ENCODE measurements at regions not wholly inside any gene's neighbourhood (a gene's known extent, or its start where the extent isn't known, plus 50 kb on each side); places are given as distances from the start of the nearest gene placed in this dataset.

DNA sequence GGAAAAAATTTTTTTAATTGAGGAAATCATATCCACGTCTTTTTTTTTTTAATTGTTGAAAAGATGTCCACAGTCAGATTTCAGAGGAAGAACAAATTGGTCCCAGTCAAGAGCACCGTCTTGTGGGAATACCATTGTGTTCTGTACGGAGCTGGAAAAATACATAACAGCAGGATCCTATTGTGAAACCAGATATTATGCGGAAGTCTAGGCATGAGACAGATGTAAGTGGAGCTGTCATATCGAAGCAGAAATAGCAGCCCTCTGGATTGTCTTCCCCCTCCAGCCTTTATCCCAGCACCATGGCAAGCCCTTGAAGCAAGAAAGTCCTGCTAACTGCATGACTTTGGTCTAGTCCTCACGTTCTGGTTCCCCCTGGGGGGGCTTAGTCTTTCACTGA, 391.6 kb upstream of the ASIC2 start:
- peaks cover 0 to 14% of the 10 kb centered on the region in 2 donors for H3K27me3 ChIP-seq
- no peaks in the 10 kb centered on the region for H3K36me3 ChIP-seq
- intact Hi-C loops (cut with DNase I), result no loop called here
- H3K4me1 ChIP-seq, result no peaks in the 10 kb centered on the region
- DNase-seq (no peak), ATAC-seq (no peak)
- H3K4me3 ChIP-seq, result no peak overlapping the region
- no peaks in the 10 kb centered on the region for H3K9me3 ChIP-seq
- H3K27ac ChIP-seq, result no peak overlapping the region
- TF ChIP-seq, protein P1, sequence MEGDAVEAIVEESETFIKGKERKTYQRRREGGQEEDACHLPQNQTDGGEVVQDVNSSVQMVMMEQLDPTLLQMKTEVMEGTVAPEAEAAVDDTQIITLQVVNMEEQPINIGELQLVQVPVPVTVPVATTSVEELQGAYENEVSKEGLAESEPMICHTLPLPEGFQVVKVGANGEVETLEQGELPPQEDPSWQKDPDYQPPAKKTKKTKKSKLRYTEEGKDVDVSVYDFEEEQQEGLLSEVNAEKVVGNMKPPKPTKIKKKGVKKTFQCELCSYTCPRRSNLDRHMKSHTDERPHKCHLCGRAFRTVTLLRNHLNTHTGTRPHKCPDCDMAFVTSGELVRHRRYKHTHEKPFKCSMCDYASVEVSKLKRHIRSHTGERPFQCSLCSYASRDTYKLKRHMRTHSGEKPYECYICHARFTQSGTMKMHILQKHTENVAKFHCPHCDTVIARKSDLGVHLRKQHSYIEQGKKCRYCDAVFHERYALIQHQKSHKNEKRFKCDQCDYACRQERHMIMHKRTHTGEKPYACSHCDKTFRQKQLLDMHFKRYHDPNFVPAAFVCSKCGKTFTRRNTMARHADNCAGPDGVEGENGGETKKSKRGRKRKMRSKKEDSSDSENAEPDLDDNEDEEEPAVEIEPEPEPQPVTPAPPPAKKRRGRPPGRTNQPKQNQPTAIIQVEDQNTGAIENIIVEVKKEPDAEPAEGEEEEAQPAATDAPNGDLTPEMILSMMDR (IDR thresholded peaks at IDR 0.05), result no peak

DNA sequence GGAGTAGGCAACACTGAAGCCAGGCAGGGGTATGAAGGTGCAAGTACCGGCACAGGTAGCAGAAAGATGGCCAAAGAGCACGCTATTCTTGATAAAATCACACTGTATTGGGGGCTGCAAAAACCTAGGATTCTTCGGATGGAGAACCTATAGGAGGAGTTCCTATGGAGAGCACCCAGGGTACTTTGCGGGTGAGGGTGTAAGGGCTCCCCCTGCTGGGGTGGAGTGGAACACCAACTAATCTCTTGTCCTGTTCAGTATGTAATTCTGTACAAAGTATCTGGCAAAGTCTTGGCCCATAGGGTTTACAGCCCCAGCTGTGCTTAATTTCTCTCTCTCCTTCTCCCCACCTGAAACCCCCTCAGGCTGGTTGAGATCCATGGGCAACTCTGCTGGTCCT, 393.1 kb upstream of the ASIC2 start:
- H3K27me3 ChIP-seq, result peaks cover 0 to 14% of the 10 kb centered on the region in 2 donors
- DNase-seq (no peak), ATAC-seq (no peak)
- no peaks in the 10 kb centered on the region for H3K9me3 ChIP-seq
- intact Hi-C loops (cut with DNase I), result no loop called here
- H3K27ac ChIP-seq, result no peak overlapping the region
- no peaks in the 10 kb centered on the region for H3K4me1 ChIP-seq
- no peak overlapping the region for H3K4me3 ChIP-seq
- no peaks in the 10 kb centered on the region for H3K36me3 ChIP-seq
- TF ChIP-seq, protein P1 (IDR thresholded peaks at IDR 0.05), result no peak

DNA sequence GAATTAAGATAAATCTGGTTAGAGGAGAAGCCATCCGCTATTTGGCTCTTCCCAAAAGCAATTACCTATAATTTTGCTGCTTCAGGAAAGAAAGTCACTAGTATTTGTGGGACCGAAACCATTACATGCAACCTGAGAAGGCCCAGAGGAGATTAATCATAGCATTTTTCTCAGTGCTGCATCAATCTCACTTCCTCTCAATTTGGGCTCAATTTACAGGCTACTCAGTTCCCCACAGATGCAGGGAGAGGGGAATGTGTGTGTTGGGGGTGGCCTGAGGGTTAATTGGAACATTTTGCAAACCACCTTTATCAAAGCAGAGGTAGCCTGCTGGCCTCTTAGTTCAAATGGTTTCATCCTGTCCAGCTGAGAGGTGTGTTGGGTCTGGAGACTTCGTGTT, 394.7 kb upstream of the ASIC2 start:
- Histone ChIP-seq H3K9me3 (no peaks in the 10 kb centered on the region), H3K4me1 (no peaks in the 10 kb centered on the region), H3K27ac (no peak overlapping the region), H3K36me3 (no peaks in the 10 kb centered on the region), H3K27me3 (peaks cover 0 to 14% of the 10 kb centered on the region in 2 donors), H3K4me3 (no peak overlapping the region)
- intact Hi-C loops (cut with DNase I), result no loop called here
- ATAC-seq (no peak), DNase-seq (no peak)
- TF ChIP-seq, protein P1 (IDR thresholded peaks at IDR 0.05), result no peak

DNA sequence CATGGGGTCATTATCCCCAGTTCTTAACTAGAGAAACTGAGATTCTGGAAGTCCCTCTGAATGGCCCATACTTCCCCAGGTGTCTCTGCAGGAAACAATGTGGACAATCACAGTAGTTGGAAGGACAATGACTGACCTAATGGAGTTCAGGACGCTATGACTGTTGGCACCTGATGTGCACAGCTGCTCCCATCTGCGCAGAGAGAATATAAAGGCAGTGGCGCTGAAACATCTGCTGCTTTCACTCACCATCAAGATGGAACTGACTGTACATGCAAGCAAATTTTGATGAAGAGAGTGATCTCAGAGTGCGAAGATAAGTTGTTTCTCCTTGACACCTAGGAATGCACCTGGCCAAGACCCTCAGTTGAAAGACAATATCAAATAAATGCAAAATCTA, 395.7 kb upstream of the ASIC2 start:
- H3K36me3 ChIP-seq, result no peaks in the 10 kb centered on the region
- intact Hi-C loops (cut with DNase I), result no loop called here
- H3K27ac ChIP-seq, result no peak overlapping the region
- ATAC-seq (no peak), DNase-seq (no peak)
- peaks cover 0 to 16% of the 10 kb centered on the region in 2 donors for H3K27me3 ChIP-seq
- no peaks in the 10 kb centered on the region for H3K4me1 ChIP-seq
- TF ChIP-seq, protein P1 (IDR thresholded peaks at IDR 0.05), result no peak
- no peaks in the 10 kb centered on the region for H3K9me3 ChIP-seq
- H3K4me3 ChIP-seq, result no peak overlapping the region

DNA sequence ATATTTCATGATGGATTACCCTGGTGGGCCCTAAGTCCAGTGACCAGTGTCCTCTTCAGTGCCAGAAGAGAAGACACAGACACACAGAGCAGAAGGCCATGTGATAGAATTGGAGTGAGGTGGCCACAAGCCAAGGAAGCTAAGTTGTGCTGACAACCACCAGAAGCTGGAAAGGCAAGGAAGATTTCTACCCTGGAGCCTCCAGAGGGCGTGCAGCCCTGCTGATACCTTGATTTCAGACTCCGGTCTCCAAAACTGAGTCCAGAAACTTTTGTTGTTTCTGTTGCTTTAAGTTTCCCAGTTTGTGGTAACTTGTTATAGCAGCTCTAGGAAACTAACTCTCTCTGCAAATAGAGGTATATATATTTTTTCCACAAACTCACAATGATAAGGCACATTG, 396.6 kb upstream of the ASIC2 start:
- no peak for ATAC-seq
- no peak overlapping the region for H3K27ac ChIP-seq

More for the DNA sequence above, 396.6 kb upstream of the ASIC2 start:
- no peaks in the 10 kb centered on the region for H3K4me1 ChIP-seq
- peaks cover 0 to 25% of the 10 kb centered on the region in 2 donors for H3K27me3 ChIP-seq
- no peak for DNase-seq
- H3K36me3 ChIP-seq, result no peaks in the 10 kb centered on the region
- TF ChIP-seq, protein P1 (IDR thresholded peaks at IDR 0.05), result no peak
- H3K4me3 ChIP-seq, result no peak overlapping the region
- H3K9me3 ChIP-seq, result no peaks in the 10 kb centered on the region
- intact Hi-C loops (cut with DNase I), result no loop called here

All from left lung (tissue), 4 donors.